Calu3 (cell line): ENCODE measurements at regions not wholly inside any gene's neighbourhood (a gene's known extent, or its start where the extent isn't known, plus 50 kb on each side); places are given as distances from the start of the nearest gene placed in this dataset.

Experiments
- BruUV-seq: library from RNA; stranded (reverse); fragments of 400-500 nt; replicated peaks from 2 replicates; lab custom pipeline; 2021; lab: Mats Ljungman, UMichigan
- CTCF ChIA-PET: fragments of 300-600 bp; sonication (Branson Sonifier 250); formaldehyde crosslinking; loops from one replicate; lab custom pipeline; 2022; ENCODE audit warnings: antibody characterized with exemption; lab: Charles Lee
- DNase-seq: peaks from one replicate; pipeline ENCODE4 v3.0.0; 2022
- H3K27ac Mint-ChIP-seq: one replicate; pipeline ENCODE4 v1.8.0; 2022; ENCODE audit warnings: mixed read lengths; ENCODE audit not compliant: unreplicated experiment
- H3K27me3 Mint-ChIP-seq: one replicate; pipeline ENCODE4 v1.8.0; 2022; ENCODE audit warnings: mixed read lengths; ENCODE audit not compliant: unreplicated experiment
- H3K36me3 Mint-ChIP-seq: one replicate; pipeline ENCODE4 v1.8.0; 2022; ENCODE audit warnings: mild to moderate bottlenecking, moderate library complexity, mixed read lengths; ENCODE audit not compliant: insufficient read depth, unreplicated experiment
- H3K4me1 Mint-ChIP-seq: one replicate; pipeline ENCODE4 v1.8.0; 2022; ENCODE audit warnings: mild to moderate bottlenecking, low read depth, mixed read lengths; ENCODE audit not compliant: unreplicated experiment
- H3K4me3 Mint-ChIP-seq: one replicate; pipeline ENCODE4 v1.8.0; 2022; ENCODE audit warnings: mild to moderate bottlenecking, low read depth, moderate library complexity, mixed read lengths; ENCODE audit not compliant: unreplicated experiment
- H3K9me3 Mint-ChIP-seq: one replicate; pipeline ENCODE4 v1.8.0; 2022; ENCODE audit warnings: low read depth, mixed read lengths; ENCODE audit not compliant: unreplicated experiment
- CTCF ChIP-seq: fragments of 200-600 bp; IDR thresholded peaks from one replicate; pipeline ENCODE4 v1.8.0; 2022; ENCODE audit warnings: antibody characterized with exemption; ENCODE audit not compliant: unreplicated experiment
- intact Hi-C: fragments of 100-400 bp; cut with micrococcal nuclease; formaldehyde crosslinking; loops from one replicate; pipeline ENCODE4 v1.10.0; 2022; ENCODE audit not compliant: unreplicated experiment

GRCh38 chr4:128573781-128574508 lies 235.6 kb upstream of the JADE1 start:
- CTCF ChIA-PET: interaction anchor here (0.9 to 1.8 kb wide), 7 partner anchors 21 to 236 kb away, joined by 3 to 8 read pairs (median 5); partner anchors contain the start of gene JADE1
- intact Hi-C loops: loop anchor here (1.0 to 5.0 kb wide), 6 partner anchors 47 to 289 kb away; no protein-coding TSS in a partner anchor
- no TSS peak for BruUV-seq
- no peak for DNase-seq
- Mint-ChIP-seq H3K36me3 (peaks cover 9% of the 10 kb centered on the region), H3K9me3 (no peaks in the 10 kb centered on the region), H3K27ac (peak overlapping the region; percentile 78), H3K27me3 (no peaks in the 10 kb centered on the region), H3K4me3 (peak overlapping the region; percentile 56), H3K4me1 (peaks cover 36% of the 10 kb centered on the region)
- TF ChIP-seq CTCF: no peak

- DNase-seq: no peak
- peaks cover 36% of the 10 kb centered on the region for H3K4me1 Mint-ChIP-seq
- intact Hi-C loops: loop anchor here (5.0 kb wide), 3 partner anchors 46 to 129 kb away; no protein-coding TSS in a partner anchor
- peak overlapping the region; percentile 78 for H3K27ac Mint-ChIP-seq
- peaks cover 9% of the 10 kb centered on the region for H3K36me3 Mint-ChIP-seq
- H3K4me3 Mint-ChIP-seq: no peak overlapping the region
- no peaks in the 10 kb centered on the region for H3K9me3 Mint-ChIP-seq
- CTCF ChIA-PET: interaction anchor here (1.0 kb wide), 1 partner anchor 119 kb away, joined by 6 read pairs; no protein-coding TSS in a partner anchor
- no peaks in the 10 kb centered on the region for H3K27me3 Mint-ChIP-seq
- no peak for TF ChIP-seq CTCF
- no TSS peak for BruUV-seq
Observed at GRCh38 chr4:128572778-128573241, 236.7 kb upstream of the JADE1 start.

- no peak for DNase-seq
- no TSS peak for BruUV-seq
- no peaks in the 10 kb centered on the region for H3K9me3 Mint-ChIP-seq
- peaks cover 9% of the 10 kb centered on the region for H3K36me3 Mint-ChIP-seq
- CTCF ChIA-PET: no interaction called here
- no peak overlapping the region for H3K27ac Mint-ChIP-seq
- H3K4me3 Mint-ChIP-seq: no peak overlapping the region
- H3K27me3 Mint-ChIP-seq: no peaks in the 10 kb centered on the region
- intact Hi-C loops: loop anchor here (5.0 kb wide), 3 partner anchors 44 to 131 kb away; no protein-coding TSS in a partner anchor
- TF ChIP-seq CTCF: no peak
- H3K4me1 Mint-ChIP-seq: peaks cover 36% of the 10 kb centered on the region
Observed at GRCh38 chr4:128571747-128572146, 237.8 kb upstream of the JADE1 start.

GRCh38 chr4:128570387-128570975 lies 239.0 kb upstream of the JADE1 start:
- H3K36me3 Mint-ChIP-seq: peaks cover 9% of the 10 kb centered on the region
- H3K27me3 Mint-ChIP-seq: no peaks in the 10 kb centered on the region
- peaks cover 45% of the 10 kb centered on the region for H3K4me1 Mint-ChIP-seq
- H3K4me3 Mint-ChIP-seq: no peak overlapping the region
- intact Hi-C loops: loop anchor here (5.0 kb wide), 3 partner anchors 43 to 132 kb away; no protein-coding TSS in a partner anchor
- TF ChIP-seq CTCF: no peak
- H3K27ac Mint-ChIP-seq: peak overlapping the region; percentile 35
- no TSS peak for BruUV-seq
- DNase-seq: no peak
- CTCF ChIA-PET: no interaction called here
- H3K9me3 Mint-ChIP-seq: no peaks in the 10 kb centered on the region
